Activated CD4-positive, alpha-beta T cell treated with anti-CD3 and anti-CD28 coated beads, Interleukin-10, Interleukin-2, amounts not matched to agents 100 ng/mL and 50 ng/mL, durations not matched to agents 16 hours and 8 hours (primary cell): ENCODE measurements at regions not wholly inside any gene's neighbourhood (a gene's known extent, or its start where the extent isn't known, plus 50 kb on each side); places are given as distances from the start of the nearest gene placed in this dataset.

Source experiments
- DNase-seq: peaks from one replicate; pipeline ENCODE4 v3.0.0-alpha.2; 2020

DNA sequence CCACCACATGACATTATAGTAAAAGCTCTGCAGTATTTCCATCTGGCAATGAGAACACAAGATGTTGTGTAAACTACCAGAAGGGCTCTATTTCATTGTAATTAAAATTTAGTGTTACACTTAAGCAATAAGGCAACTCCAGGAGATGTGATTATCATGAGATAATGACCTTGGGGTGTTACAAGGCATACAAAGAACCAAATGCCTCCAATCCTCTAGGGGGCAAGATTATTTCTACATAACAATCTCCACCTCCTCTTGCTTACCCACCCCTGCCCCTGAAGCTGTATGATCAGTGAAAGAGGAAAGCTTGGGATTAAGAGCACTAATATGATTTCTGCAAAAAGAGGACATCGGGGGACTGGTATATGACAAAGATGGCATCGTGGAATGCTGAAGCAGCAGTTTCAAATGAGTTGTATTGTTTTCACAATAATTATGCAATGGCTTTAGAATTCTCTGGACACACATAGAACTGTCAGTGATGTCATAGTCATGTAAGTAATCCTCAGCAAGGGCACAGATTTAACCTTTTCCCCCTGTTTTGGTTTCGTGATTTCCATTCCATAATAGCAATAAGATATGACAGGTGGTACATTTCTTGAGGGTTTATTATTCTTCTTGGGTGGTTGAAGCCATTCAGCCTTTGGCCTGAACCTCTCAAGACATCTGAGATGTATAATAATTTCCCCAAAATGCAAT lies 295.3 kb downstream of the MZT1 start:
- DNase-seq, result no peak

DNA sequence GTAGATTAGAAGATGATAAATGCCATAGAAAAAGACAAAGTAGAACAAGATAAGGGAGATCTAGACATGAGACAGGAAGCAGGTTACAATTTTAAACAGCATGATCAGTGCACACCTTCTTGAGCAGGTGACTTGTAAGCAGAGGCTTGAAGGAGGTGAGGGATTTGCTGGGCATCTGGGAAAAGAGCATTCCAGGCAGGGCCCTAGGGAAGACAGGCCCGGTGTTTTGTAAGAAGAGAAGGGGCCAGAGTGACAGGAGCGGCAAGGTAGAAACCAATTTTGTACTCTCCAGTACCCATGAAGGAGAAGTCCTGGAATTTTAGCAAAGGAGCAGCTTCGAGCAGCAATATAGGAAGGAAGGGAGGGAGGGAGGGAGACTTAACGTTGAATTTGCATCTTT lies 296.5 kb downstream of the MZT1 start:
- no peak for DNase-seq

DNA sequence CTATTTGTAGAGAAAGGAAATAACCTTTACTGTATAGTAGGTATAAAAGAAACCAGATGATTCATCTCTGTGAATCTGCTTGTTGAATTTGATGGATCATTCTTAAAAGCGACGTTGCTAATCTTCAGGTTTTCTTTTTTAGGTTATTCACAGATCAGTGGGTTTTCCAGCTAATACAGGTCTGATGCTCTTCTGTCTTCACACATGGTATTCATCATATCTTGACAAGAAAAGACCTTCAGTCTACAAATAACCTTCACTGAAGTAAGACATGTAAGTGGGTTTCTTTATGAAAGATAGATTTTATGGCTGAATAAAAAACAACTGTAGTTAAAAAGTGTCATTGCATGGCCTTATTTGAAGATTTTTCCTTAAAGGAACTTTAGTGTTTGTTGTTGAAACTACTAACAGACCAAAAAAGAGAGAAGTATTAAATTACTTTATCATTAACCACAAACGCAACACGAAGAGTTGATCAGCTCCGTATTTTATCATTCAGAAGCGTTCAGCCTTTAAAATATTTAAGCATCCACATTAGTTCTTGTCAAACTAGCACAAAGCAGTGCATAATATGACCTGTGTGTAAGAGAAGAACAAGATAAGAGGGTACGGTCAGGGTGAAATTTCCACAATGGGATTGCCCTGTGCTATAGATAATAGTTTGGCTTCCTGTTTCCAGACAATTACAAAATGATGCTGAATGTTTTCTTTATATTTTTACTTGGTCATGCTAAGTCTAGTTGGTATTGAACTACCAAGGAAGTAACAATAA lies 299.5 kb downstream of the MZT1 start:
- no peak for DNase-seq

DNA sequence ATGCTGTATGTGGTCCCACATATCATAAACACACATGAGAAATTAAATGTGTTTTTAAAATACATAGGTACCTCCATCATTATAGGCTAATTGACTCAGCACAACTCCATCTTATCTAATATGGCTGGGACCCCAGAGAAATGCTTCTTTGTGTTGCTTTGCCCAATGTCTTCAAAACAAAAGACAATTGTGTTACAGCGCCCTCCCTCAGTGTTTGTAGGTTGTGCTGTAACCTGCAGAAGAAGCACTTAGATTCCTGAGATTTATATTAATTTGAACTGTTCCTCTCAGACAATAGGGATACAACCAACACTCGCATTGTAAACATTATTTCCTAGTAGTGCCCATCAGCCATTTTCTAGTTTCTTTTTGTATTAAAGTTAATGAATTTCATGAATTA lies 303.4 kb downstream of the MZT1 start:
- DNase-seq, result no peak

DNA sequence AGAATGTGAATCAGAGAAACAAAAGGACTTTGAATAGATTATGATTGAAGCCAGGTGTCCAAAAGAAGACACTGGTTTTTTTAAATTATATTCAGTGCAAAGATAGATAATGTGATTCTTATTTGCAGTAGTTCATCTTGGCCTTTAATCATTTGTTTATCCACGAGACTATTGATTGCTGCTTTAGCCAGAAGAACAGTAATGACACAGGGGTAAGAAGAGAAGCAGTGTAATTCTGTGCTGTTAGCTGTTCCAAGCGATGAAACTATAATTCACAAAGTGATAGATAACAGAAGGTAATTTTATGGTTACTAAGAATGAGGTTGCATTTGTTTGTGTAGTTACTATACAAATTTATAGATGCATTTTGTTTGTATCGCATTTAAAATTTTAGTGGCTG lies 311.6 kb downstream of the MZT1 start:
- no peak for DNase-seq

DNA sequence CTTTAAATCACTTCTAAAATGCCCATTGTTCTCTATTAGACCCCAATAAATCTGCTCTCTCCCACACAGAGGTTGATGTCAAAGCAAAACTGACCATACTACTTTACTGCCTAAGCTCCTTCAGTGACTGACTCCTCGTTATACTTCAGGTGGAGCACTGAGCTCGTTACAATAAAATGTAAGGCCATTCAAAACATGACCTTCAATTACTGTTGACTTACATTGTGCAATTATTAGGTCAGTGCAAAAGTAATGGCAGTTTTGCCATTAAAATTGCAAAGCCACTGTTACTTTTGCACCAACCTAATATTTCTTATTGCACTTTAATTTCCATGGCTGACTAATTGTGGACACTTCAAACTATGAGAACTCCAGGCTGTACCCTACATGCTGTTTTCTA lies 314.9 kb downstream of the MZT1 start:
- no peak for DNase-seq

DNA sequence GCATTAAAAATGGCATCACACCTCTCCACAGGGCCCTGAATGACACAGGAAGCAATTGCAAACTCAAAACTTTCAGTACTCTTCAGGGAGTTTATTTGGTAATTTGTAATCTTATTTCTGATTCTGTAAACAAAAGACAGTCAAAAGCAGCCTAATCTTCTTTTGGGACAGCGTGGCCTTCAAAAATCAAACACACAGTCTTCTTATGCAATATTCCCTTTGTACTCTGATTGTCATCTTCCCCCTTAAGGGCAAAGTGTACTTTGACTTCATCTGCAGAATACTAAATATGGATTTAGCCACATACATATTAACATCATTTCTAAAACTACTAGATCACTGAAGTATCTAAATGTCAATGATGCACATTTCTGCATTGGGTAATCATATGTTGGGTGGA lies 322.0 kb downstream of the MZT1 start:
- DNase-seq, result no peak

DNA sequence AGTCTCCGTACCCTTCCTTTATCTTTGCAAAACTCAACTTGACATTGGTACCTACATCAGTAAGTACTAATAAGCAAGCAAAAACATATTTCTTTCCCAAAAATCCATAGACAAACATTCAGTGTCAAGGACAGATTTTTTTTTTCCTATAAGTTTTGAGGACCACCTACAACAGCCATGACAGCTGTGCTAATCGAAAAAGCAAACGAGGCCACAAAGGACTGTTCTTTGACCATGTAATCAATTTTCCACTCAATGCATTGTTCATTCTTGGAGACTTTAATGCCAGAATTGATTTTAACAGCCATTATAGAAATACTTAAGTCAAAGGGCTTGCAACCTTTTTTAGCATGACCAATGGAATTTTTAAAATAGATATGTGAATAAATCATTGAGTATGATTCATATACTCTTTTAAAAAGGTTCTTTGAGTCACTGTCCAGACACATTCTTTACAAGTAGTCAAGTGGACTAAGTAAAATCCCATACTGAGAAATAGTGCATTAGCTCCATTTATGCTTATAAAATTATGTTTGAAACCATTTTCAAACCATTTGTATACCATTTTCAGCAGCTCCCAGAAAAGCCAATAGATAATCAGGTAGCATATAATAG lies 323.9 kb downstream of the MZT1 start:
- DNase-seq, result no peak

DNA sequence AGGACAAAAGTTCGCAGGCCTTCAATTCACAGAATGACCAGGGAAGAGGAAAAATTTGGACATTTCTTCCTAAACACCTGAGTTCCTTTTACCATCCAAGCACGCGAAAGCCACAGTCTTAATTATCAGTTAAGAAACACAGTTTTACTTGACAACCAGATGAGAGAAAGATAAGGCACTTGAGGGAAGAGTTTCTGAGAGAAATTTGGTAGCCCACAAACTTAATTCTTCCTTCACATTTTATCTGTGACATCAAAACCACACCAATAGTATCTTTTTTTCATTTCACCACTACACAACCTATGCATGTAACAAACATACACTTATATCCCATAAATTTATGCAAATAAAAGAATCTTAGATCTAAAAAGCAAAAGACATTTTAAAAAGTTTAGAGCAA lies 326.6 kb downstream of the MZT1 start:
- DNase-seq, result no peak

DNA sequence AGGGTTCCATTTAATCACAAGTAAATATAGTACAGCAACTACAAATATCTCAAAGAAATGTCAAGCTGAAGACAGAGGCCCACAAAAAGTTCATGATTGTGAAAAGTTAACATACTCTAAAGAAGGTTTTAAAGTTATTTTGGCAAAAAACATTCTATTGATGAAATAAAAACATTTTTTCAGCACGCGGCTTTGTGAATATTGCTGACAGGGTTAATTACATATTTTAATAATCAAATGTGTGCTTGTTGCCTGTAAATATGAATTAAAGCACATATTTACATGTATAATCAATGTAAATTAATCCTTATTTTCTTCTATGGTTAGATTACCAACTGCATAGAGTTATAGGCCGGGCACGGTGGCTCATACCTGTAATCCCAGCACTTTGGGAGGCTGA lies 328.1 kb downstream of the MZT1 start:
- DNase-seq, result no peak

DNA sequence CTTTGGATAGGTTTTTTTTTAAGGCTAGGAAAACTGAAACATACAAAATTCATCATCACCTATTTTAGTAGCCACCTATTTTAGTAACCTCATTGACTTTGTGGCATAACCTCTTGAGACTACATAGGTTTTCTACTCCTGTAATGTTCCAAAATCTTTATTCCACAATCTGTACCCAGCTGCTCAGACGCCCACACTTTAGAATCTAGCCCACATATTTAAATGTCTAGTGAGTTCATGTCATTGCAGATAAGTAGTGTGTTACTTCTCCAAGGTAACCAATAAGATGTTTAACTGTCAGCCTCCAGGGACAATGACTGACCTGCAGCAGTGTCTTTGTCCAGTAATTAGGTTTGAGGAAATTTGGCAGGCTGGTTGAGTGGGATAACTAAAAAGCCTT lies 330.2 kb downstream of the MZT1 start:
- no peak for DNase-seq

DNA sequence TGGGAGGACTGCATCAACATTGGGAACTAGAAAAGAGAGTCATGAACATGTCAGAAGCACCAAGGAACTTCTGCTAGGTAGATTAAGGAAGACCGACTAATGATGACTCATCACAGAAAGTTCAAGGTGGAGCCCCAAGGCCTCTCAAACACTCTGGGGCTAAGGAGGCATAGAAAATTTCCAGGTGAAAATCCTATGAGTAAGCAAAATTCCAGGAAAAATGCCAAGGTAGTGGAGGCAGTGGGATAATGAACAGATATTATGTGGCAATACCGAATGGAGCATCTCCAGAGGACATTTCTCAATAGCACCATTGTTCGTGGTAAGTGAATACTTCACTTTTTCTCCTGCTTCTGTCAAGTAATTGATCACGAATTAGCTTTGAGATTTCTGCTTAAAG lies 336.5 kb downstream of the MZT1 start:
- DNase-seq, result no peak

DNA sequence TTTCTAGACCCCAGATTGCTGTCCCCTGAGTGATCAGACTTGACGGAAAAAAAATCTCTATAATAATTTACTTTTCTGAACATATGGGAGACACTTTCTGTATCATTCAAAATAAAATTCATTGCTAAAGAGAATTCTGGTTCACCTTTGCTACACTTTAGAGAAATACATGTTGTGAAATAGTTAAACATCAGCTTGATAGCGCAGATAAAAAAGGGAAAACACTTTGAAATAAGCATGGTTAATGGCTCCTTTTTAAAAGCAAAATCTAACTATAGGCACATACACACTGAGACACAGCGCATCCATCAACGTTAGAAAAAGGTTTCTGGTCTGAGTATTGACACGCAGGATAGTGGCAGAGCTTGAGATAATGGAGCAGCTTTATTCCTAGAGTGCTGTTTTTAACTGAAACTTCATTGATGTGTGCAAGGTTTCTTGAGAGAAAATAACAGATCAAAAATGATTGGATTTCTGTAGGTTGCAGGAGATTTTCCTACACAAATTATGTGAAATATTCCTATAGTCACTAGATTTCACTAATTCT lies 341.2 kb downstream of the MZT1 start:
- DNase-seq, result no peak

DNA sequence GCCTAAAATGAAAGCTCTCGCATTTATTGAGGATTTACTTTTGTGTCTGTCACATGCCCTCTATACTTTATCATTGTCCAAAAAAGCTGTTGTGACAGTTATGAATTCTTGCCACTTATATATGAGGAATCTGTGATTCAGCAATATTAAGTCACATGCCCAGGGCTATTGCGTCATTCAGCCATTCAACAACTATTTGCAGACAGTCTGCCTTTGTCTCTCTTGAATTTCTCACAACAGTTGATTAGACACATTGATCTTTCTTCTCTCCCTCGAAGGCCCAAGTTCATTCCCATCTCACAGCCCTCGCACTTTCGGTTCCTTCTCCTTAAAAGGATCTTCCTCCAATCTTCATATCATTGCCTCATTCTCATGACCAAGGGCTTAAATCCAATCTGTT lies 342.6 kb downstream of the MZT1 start:
- no peak for DNase-seq

DNA sequence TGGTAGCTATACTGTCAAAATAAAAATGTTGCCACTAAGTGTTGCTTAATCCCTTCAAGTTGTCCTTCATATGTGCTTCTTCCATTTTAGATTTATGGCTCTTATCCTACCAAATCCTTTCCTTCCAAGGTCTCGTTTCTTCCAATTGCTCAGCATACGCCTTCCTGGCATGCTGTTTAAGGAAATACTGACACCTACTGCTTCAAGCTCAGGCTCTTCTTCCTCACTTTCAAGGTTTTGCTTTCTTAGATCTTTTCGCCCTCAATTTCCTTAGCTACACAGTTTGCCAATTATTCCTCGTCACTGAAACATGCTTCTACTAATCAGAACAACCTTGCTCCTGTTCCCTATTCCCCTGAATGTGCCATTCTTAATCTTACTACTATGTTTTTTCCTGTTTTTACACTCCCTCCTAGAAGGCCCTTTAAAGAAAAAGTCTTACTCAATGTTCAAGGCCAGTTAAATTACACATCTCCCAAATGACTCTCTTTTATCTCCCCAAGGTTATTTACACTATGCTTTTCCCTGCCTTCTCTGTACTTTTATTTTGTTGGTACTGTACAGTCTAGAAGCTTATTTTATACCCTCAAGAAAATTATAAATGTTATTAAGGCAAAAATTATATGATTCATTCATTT lies 343.1 kb downstream of the MZT1 start:
- no peak for DNase-seq

DNA sequence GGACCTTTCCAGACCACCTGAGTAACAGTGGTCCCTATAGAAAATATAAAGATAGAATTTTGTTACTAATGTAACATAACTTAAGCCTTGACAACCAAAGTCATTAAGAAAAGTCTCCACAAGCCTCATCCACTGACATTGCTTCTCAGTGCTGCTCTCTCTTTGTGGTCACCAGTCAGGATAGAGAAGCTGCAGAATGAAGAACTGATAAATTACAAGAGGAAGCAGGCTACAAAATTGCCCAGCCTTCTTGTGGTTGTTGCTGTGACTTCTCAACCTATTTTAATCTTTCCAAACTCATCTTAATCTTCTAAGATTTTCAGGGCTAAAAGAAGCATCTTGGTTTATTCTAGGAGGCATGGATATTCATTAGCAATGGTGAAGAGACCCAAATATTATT lies 343.8 kb downstream of the MZT1 start:
- no peak for DNase-seq

DNA sequence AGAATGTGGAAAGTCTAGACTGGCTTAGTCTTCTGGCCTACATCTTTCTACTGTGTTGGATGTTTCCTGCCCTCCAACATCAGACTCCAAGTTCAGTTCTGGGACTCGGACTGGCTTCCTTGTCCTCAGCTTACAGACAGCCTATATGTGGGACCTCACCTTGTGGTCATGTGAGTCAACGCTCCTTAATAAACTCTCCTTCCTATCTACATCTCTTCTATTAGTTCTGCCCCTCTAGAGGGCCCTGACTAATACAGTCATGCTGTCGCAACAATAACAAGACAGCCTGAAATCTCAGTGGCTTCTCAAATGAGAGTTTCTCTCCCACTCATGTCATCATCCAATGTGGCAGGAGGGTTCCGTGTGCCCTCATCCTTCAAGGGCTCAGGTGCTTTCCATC lies 347.8 kb downstream of the MZT1 start:
- DNase-seq, result no peak

DNA sequence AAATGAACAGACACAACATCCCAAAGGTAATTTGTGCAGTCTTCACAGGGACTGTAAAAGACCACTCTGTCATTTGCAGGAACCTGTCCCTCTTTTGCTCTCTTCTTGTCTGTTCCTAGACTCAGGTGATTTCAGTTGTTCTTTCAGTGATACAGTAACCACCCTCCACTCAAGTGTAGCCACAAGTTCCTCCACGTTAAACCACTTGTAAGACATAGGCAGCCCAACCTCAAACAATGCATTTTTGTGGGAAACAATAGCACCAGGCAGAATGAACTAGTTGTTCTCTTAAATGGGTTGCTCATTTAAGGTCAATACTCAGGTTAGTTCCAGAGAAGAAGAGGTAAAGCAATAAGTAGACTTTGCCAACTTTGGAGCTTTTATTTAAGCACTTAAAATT lies 359.4 kb downstream of the MZT1 start:
- DNase-seq, result no peak

DNA sequence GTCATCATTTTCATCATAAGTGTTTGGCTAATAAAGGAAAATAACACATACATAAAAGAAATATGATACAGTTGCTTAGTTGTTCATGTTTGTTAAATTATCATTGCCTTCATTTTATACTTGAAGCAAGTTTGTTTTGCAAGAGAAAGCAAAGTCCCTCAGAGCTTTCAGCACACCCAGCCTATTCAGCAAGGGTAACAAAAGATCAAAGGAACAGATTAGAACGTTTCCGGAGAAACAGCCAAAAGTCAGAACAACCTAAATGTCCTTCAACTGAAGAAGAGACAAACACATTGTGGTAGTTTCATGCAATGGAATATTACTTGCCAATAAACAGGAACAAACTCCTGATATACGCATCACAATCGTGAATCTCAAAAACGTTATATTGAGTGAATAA lies 380.7 kb downstream of the MZT1 start:
- no peak for DNase-seq

DNA sequence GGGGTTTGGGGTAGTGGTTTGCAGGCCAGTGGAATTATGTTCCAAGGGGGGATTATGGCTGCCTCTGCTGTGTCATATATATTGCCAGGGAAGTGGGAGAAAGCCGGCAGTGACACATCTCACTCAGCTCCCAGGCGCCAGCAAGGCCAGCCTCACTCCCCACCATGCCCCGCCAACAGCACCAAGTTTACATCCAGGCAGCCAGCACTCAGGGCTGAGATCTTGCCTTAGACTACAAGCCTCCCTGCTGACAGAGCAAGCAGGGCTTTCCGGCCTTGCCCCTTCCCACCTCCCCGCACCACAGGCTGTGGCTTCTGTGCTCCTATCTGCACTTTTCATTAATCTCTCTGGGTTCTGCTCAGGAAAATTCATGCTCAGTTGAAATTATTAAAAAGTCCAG lies 385.1 kb downstream of the MZT1 start:
- no peak for DNase-seq

DNA sequence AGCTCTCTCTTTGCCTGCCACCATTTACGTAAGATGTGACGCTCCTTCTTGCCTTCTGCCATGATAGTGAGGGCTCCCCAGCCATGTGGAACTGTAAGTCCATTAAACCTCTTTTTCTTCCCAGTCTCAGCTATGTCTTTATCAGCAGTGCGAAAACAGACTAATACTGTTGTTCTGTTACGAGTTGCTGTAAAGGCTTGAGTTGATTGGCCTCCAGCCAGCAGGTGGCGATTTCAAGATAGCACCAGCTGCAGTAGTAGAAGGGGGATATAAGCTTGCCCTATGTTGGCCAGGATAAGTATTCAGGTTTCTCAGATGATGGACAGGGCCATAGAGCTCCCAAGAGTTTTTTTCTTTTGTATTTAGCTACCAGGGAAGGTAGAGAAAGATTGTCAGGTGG lies 385.5 kb downstream of the MZT1 start:
- no peak for DNase-seq

DNA sequence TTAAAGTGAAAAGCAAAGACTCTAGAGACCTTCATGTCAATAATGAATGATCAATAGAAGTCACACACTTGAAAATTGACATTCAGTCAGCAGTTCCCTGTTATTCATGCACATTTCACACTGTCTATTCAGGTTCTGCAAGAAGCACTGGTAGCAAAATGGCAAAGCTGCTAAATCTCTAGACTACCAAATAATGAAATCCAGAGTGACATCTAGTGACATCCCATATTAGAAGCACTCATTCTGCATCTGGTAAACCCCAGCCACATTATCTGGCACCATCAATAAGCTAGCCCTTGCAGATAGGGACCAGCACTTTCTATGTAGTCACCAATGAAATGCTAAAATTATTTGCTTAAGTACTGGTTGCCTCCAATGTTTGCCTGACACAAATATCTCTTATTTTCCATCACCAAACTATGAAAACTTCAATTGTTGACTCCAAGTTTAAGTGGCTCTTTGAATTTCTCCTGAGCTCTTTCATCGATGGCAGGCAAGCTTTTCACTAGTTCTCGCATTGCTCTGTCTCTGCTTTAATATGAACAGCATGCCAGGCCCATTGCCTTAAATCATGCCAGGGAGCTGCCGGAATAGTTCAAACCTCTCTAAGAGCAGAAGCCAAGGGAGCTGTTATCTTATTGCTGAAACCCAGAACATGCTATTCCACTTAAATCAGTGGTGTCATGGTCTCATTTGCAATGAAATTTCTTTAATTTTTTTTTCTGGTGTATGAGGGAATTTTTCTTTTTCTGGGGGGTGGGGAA lies 409.9 kb downstream of the MZT1 start:
- no peak for DNase-seq

DNA sequence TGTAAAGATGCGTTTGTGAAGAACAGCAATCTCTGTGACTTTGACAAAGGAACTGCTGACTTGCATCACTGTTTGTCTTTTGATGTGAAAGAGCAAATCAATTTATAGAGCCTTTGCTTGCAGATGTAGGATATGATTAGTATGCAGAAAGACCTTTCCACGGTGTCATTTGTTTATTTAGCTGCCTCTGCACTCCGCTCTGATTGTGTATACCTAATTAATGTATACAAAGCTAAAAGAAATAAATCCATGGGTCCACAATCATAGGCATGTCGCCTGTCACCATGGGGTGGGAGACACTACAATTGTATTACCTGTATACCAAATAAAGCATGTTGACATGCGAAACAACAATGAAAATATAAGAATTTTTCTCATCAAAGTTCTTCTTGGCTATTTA lies 410.7 kb downstream of the MZT1 start:
- no peak for DNase-seq
